Gastroesophageal sphincter (tissue), 4 donors: ENCODE measurements at regions not wholly inside any gene's neighbourhood (a gene's known extent, or its start where the extent isn't known, plus 50 kb on each side); places are given as distances from the start of the nearest gene placed in this dataset.
"Not testable (repeated sequence)": the region's sequence is repeated elsewhere in the genome, so short reads cannot be mapped to it uniquely, and the experiment has no call there.

Source experiments
- ATAC-seq: fragments of 150-250 bp; one replicate; pipeline ENCODE4 v1.9.1; 2016; ENCODE audit warnings: mild to moderate bottlenecking, moderate library complexity
- H3K27ac ChIP-seq, 4 donors: fragments of 200-600 bp; sonication (generic) in 3 of 4; 1 replicate in 3 of 4; 2 replicates in 1 of 4; pipeline ENCODE4 v1.5.1; 2016 to 2019
- H3K27me3 ChIP-seq: fragments of 200-600 bp; sonication (generic); one replicate; pipeline ENCODE4 v1.5.1; 2019
- H3K36me3 ChIP-seq, 2 donors: fragments of 200-600 bp; sonication (generic); one replicate each; pipeline ENCODE4 v1.5.1; 2019; ENCODE audit warnings: control low read depth in 1 of 2
- H3K4me1 ChIP-seq, 3 donors: fragments of 200-600 bp; sonication (generic); 1 replicate in 2 of 3; 2 replicates in 1 of 3; pipeline ENCODE4 v1.5.1; 2016 to 2019; ENCODE audit warnings: control low read depth in 2 of 3
- H3K4me3 ChIP-seq, 2 donors: fragments of 200-600 bp; sonication (generic); one replicate each; pipeline ENCODE4 v1.5.1; 2019; ENCODE audit warnings: mild to moderate bottlenecking in 1 of 2, moderate library complexity in 1 of 2
- H3K9me3 ChIP-seq, 3 donors: fragments of 200-600 bp; sonication (generic); one replicate each; pipeline ENCODE4 v1.5.1; 2017 to 2019; ENCODE audit warnings: control low read depth in 2 of 3
- EP300 ChIP-seq: sonication (generic); formaldehyde crosslinking; IDR thresholded peaks from one replicate; pipeline ENCODE4 v1.6.1; 2017; ENCODE audit warnings: antibody characterized with exemption, mild to moderate bottlenecking
- POLR2A ChIP-seq, 2 donors: fragments of 450-650 bp; IDR thresholded peaks; one replicate each; pipeline ENCODE4 v1.6.1; 2017; ENCODE audit warnings: antibody characterized with exemption in 2 of 2, mild to moderate bottlenecking in 2 of 2, moderate library complexity in 1 of 2
- POLR2AphosphoS5 ChIP-seq: sonication (generic); formaldehyde crosslinking; IDR thresholded peaks from one replicate; pipeline ENCODE4 v1.6.1; 2017; ENCODE audit warnings: antibody characterized with exemption
- WGBS, 2 donors: methylation state at CpG; one replicate each; pipeline ENCODE4 v1.1.5; 2018; ENCODE audit warnings: low coverage in 1 of 2; 5-methylcytosine and 5-hydroxymethylcytosine counted together
- TF ChIP-seq, protein P1 (sequence below), 4 experiments: fragments of 200-600 bp in 2 of 4; fragments of 450-650 bp in 2 of 4; sonication (generic) in 1 of 4; IDR thresholded peaks; one replicate each; pipeline ENCODE4 v1.5.1; 2017 to 2019; ENCODE audit warnings: antibody characterized with exemption in 4 of 4, mild to moderate bottlenecking in 2 of 4, moderate library complexity in 2 of 4

DNA sequence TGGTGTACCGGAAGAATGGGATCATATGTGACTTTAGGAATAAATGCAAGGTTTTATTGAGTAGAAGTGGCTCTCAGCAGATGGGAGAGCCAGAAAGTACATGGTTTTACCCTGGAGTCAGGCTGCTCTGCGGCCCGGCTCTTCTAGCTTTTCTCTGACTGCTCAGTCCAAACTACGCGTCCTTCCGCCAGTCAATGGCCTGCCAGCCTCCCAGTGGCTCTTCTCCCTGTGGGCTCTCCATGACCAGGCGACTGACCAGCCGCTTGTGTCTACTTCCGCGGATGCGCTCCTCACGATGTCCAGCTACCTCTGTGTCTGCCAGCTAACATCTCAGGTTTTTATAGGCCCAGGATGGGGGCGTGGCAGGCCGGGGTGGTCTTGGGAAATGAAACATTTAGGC, 220.4 kb downstream of the VAPA start:
- Histone ChIP-seq H3K27ac (no peak overlapping the region), H3K36me3 (no peaks in the 10 kb centered on the region), H3K4me3 (no peak overlapping the region), H3K9me3 (no peaks in the 10 kb centered on the region), H3K27me3 (peaks cover 11% of the 10 kb centered on the region), H3K4me1 (peaks cover 0 to 14% (median 6%) of the 10 kb centered on the region in 3 donors)
- TF ChIP-seq POLR2AphosphoS5 = no peak
- TF ChIP-seq EP300 = no peak
- no peak for TF ChIP-seq POLR2A (IDR thresholded peaks at IDR 0.05)
- TF ChIP-seq, protein P1, sequence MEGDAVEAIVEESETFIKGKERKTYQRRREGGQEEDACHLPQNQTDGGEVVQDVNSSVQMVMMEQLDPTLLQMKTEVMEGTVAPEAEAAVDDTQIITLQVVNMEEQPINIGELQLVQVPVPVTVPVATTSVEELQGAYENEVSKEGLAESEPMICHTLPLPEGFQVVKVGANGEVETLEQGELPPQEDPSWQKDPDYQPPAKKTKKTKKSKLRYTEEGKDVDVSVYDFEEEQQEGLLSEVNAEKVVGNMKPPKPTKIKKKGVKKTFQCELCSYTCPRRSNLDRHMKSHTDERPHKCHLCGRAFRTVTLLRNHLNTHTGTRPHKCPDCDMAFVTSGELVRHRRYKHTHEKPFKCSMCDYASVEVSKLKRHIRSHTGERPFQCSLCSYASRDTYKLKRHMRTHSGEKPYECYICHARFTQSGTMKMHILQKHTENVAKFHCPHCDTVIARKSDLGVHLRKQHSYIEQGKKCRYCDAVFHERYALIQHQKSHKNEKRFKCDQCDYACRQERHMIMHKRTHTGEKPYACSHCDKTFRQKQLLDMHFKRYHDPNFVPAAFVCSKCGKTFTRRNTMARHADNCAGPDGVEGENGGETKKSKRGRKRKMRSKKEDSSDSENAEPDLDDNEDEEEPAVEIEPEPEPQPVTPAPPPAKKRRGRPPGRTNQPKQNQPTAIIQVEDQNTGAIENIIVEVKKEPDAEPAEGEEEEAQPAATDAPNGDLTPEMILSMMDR (IDR thresholded peaks at IDR 0.05) = no peak
- ATAC-seq = no peak
- 98 to 100% methylated on average over 2 to 10 of the region's 14 CpGs for WGBS, 2 donors

GRCh38 chr18:10134749-10135148, 220.9 kb downstream of the VAPA start:
- not testable (repeated sequence) for H3K4me3 ChIP-seq, H3K9me3 ChIP-seq, ATAC-seq, H3K27ac ChIP-seq, H3K36me3 ChIP-seq
- H3K27me3 ChIP-seq = peaks cover 11% of the 10 kb centered on the region
- 100% methylated on average over 2 of the region's 3 CpGs; no CpG with 5 or more reads in 1 of the 2 donors for WGBS, 2 donors
- H3K4me1 ChIP-seq = peaks cover 0 to 14% (median 6%) of the 10 kb centered on the region in 3 donors

- Histone ChIP-seq H3K9me3 (no peaks in the 10 kb centered on the region), H3K36me3 (no peaks in the 10 kb centered on the region), H3K27me3 (peaks cover 11% of the 10 kb centered on the region), H3K27ac (no peak overlapping the region), H3K4me1 (peaks cover 0 to 14% (median 6%) of the 10 kb centered on the region in 3 donors), H3K4me3 (no peak overlapping the region)
- no peak for ATAC-seq
- 74 to 88% methylated on average over 2 of the region's 3 CpGs for WGBS, 2 donors
- TF ChIP-seq, protein P1 (IDR thresholded peaks at IDR 0.05) = no peak
- TF ChIP-seq POLR2A (IDR thresholded peaks at IDR 0.05) (no peak), POLR2AphosphoS5 (no peak), EP300 (no peak)
Observed at GRCh38 chr18:10135302-10135926, 221.6 kb downstream of the VAPA start.

GRCh38 chr18:10138719-10139118, 224.9 kb downstream of the VAPA start:
- WGBS, 2 donors = 76 to 80% methylated on average over 2 to 3 of the region's 3 CpGs
- no peaks in the 10 kb centered on the region for H3K27me3 ChIP-seq

GRCh38 chr18:10139783-10140410, 226.1 kb downstream of the VAPA start:
- Histone ChIP-seq H3K4me3 (no peak overlapping the region), H3K27me3 (no peaks in the 10 kb centered on the region), H3K36me3 (no peaks in the 10 kb centered on the region), H3K9me3 (no peaks in the 10 kb centered on the region), H3K27ac (no peak overlapping the region), H3K4me1 (peaks cover 0 to 16% (median 0%) of the 10 kb centered on the region in 3 donors)
- ATAC-seq = no peak
- TF ChIP-seq, protein P1 (IDR thresholded peaks at IDR 0.05) = no peak
- no peak for TF ChIP-seq EP300
- no peak for TF ChIP-seq POLR2A (IDR thresholded peaks at IDR 0.05)
- no peak for TF ChIP-seq POLR2AphosphoS5
- WGBS, 2 donors = 70 to 89% methylated on average over 6 to 7 of the region's 7 CpGs

More at GRCh38 chr18:10138719-10139118, 224.9 kb downstream of the VAPA start:
- no peaks in the 10 kb centered on the region for H3K36me3 ChIP-seq
- TF ChIP-seq, protein P1 (IDR thresholded peaks at IDR 0.05) = no peak
- TF ChIP-seq EP300 (no peak), POLR2A (IDR thresholded peaks at IDR 0.05) (no peak), POLR2AphosphoS5 (no peak)
- H3K4me3 ChIP-seq = no peak overlapping the region
- H3K9me3 ChIP-seq = no peaks in the 10 kb centered on the region
- no peak overlapping the region for H3K27ac ChIP-seq
- ATAC-seq = no peak
- peaks cover 0 to 13% (median 0%) of the 10 kb centered on the region in 3 donors for H3K4me1 ChIP-seq
